ENCODE measurements at regions not wholly inside any gene's neighbourhood (a gene's known extent, or its start where the extent isn't known, plus 50 kb on each side); places are given as distances from the start of the nearest gene placed in this dataset.
"Not testable (repeated sequence)": the region's sequence is repeated elsewhere in the genome, so short reads cannot be mapped to it uniquely, and the experiment has no call there.

- no peak for DNase-seq
Measured at GRCh38 chr2:13351068-13351467, 634.3 kb downstream of the TRIB2 start.

GRCh38 chr2:13353083-13353482 lies 636.3 kb downstream of the TRIB2 start:
- DNase-seq: no peak

- DNase-seq: no peak
Measured at GRCh38 chr2:13354031-13354430, 637.3 kb downstream of the TRIB2 start.

GRCh38 chr2:13381928-13382327 lies 665.2 kb downstream of the TRIB2 start:
- not testable (repeated sequence) for DNase-seq

GRCh38 chr2:13389172-13389571 lies 672.4 kb downstream of the TRIB2 start:
- DNase-seq: not testable (repeated sequence)

GRCh38 chr2:13390676-13391075 lies 673.9 kb downstream of the TRIB2 start:
- no peak for DNase-seq

GRCh38 chr2:13401312-13401711 lies 684.6 kb downstream of the TRIB2 start:
- DNase-seq: no peak

- no peak for DNase-seq
Measured at GRCh38 chr2:13413989-13414388, 697.3 kb downstream of the TRIB2 start.

GRCh38 chr2:13414897-13415296 lies 698.2 kb downstream of the TRIB2 start:
- DNase-seq: no peak

GRCh38 chr2:13433954-13434353 lies 717.2 kb downstream of the TRIB2 start:
- DNase-seq: peak in 2 of 56 donors; percentile 4 to 21

GRCh38 chr2:13443554-13444261 lies 727.0 kb downstream of the TRIB2 start:
- DNase-seq: not testable (repeated sequence)

GRCh38 chr2:13462464-13462863 lies 745.7 kb downstream of the TRIB2 start:
- DNase-seq: no peak

GRCh38 chr2:13466076-13466475 lies 749.3 kb downstream of the TRIB2 start:
- DNase-seq: no peak

GRCh38 chr2:13474538-13474937 lies 757.8 kb downstream of the TRIB2 start:
- DNase-seq: no peak

GRCh38 chr2:13480057-13480456 lies 763.3 kb downstream of the TRIB2 start:
- DNase-seq: no peak

- DNase-seq: no peak
Measured at GRCh38 chr2:13481201-13481600, 764.5 kb downstream of the TRIB2 start.

GRCh38 chr2:13485256-13485655 lies 768.5 kb downstream of the TRIB2 start:
- no peak for DNase-seq

- no peak for DNase-seq
Measured at GRCh38 chr2:13488965-13489364, 772.2 kb downstream of the TRIB2 start.

GRCh38 chr2:13492262-13492661 lies 775.5 kb downstream of the TRIB2 start:
- no peak for DNase-seq

- DNase-seq: no peak
Measured at GRCh38 chr2:13495051-13495450, 778.3 kb downstream of the TRIB2 start.

- DNase-seq: no peak
Measured at GRCh38 chr2:13504808-13505207, 788.1 kb downstream of the TRIB2 start.

- no peak for DNase-seq
Measured at GRCh38 chr2:13508671-13509070, 791.9 kb downstream of the TRIB2 start.

GRCh38 chr2:13515254-13515653 lies 798.5 kb downstream of the TRIB2 start:
- DNase-seq: no peak

- DNase-seq: no peak
Measured at GRCh38 chr2:13522096-13522495, 805.4 kb downstream of the TRIB2 start.

All from nucleus accumbens (tissue), 56 donors.